C4-2B (cell line): ENCODE measurements at regions not wholly inside any gene's neighbourhood (a gene's known extent, or its start where the extent isn't known, plus 50 kb on each side); places are given as distances from the start of the nearest gene placed in this dataset.

ENCODE experiments used
- H3K27ac ChIP-seq: fragments of 450-650 bp; 2 replicates; pipeline ENCODE4 v1.5.1; 2017
- CTCF ChIP-seq: fragments of 450-650 bp; conservative IDR thresholded peaks from 2 replicates; pipeline ENCODE4 v1.5.1; 2017; ENCODE audit warnings: mild to moderate bottlenecking
- ZFX ChIP-seq: fragments of 450-650 bp; IDR thresholded peaks from 2 replicates; pipeline ENCODE4 v1.6.1; 2017

GRCh38 chr13:73286177-73286576 is 227.4 kb downstream of the KLF5 start:
- no peak for TF ChIP-seq ZFX
- TF ChIP-seq CTCF = peak; percentile 13; the same call in 1 of the 2 replicates

GRCh38 chr13:73284081-73284874 is 225.5 kb downstream of the KLF5 start:
- TF ChIP-seq ZFX (no peak), CTCF (no peak)
- no peak overlapping the region for H3K27ac ChIP-seq

More at GRCh38 chr13:73286177-73286576, 227.4 kb downstream of the KLF5 start:
- peak overlapping the region; percentile 68; the same call in 1 of the 2 replicates for H3K27ac ChIP-seq

GRCh38 chr13:73283636-73284035 is 224.8 kb downstream of the KLF5 start:
- TF ChIP-seq ZFX (no peak), CTCF (no peak)
- no peak overlapping the region for H3K27ac ChIP-seq

- no peak overlapping the region for H3K27ac ChIP-seq
- TF ChIP-seq CTCF (no peak), ZFX (no peak)
Observed at GRCh38 chr13:73281746-73282145, 222.9 kb downstream of the KLF5 start.

GRCh38 chr13:73278186-73278585 is 219.4 kb downstream of the KLF5 start:
- H3K27ac ChIP-seq = no peak overlapping the region
- TF ChIP-seq CTCF (no peak), ZFX (no peak)

GRCh38 chr13:73275163-73275562 is 216.4 kb downstream of the KLF5 start:
- H3K27ac ChIP-seq = no peak overlapping the region
- TF ChIP-seq CTCF (no peak), ZFX (no peak)

- H3K27ac ChIP-seq = no peak overlapping the region
- TF ChIP-seq CTCF (no peak), ZFX (no peak)
Observed at GRCh38 chr13:73274147-73274546, 215.3 kb downstream of the KLF5 start.
